ENCODE measurements at regions not wholly inside any gene's neighbourhood (a gene's known extent, or its start where the extent isn't known, plus 50 kb on each side); places are given as distances from the start of the nearest gene placed in this dataset.
A peak's percentile ranks its signal among the peaks of the same experiment; 100 is the strongest.
"Not testable (repeated sequence)": the region's sequence is repeated elsewhere in the genome, so short reads cannot be mapped to it uniquely, and the experiment has no call there.

DNA sequence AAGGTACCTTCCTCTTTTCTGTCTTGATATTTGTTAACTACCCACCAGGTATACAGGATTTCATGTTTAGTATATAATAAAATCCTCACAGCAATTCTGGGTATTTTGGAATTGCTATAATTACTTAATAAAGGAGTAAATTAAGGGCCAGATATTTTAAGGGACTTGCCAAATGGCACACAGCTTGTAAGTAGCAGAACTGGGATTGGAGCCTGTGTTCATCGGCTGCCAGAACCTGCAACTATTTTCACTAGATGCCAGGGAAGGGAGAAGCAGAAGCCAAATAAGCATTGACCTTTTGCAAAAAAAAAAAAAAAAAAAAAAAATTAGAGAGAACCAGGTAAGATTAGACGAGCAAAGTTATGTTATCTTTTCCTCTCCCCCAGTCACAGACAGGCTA, 683.3 kb upstream of the CADM2 start:
- DNase-seq: peak in 1 of 2 donors; percentile 33

DNA sequence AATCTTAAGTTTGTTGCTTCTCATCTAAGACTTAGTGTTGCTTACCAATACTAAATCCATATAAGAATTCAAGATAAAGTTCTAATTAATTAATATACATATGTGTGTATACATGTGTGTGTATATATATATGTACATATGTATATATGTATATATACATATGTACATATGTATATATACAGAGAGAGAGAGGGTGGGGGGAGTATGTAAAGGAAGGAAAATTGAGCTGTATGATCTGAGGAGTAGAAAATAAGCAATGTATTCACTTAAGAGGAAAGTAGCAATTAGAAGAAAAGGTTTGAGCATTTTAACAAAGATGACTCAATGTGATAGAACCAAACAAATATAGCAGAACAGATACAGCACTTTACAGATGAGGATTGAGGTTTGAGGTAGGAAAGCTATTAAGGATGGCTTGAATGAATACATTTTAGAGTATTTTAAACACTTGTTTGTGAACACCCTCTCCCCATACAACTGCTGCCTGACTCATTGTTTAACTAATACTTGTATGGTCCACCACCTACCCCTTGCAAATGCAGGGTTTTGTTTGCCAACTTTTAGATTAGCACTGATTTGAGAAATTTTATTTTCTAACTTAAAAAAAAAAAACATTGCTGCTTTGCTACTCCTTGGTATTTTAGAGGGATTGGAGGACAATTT, 681.1 kb upstream of the CADM2 start:
- no peak for DNase-seq

DNA sequence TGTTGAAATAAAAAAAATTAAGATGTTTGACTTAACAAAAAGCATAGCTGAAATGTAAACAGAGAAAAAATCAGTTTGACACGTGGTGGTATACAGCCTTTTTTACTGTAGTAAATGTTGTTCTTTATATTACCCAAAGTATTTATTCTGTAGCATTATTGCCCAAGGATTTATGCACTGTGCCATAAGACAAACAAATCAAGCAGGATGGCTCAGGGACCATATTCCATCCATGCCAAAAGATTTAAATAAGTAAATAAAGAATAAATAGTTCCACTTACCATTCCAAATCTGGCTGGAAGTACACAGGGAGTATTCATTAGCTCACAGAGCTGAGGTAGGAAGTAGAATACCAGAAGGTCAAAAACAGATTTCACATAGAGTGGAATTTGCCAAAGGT, 666.7 kb upstream of the CADM2 start:
- DNase-seq: no peak

DNA sequence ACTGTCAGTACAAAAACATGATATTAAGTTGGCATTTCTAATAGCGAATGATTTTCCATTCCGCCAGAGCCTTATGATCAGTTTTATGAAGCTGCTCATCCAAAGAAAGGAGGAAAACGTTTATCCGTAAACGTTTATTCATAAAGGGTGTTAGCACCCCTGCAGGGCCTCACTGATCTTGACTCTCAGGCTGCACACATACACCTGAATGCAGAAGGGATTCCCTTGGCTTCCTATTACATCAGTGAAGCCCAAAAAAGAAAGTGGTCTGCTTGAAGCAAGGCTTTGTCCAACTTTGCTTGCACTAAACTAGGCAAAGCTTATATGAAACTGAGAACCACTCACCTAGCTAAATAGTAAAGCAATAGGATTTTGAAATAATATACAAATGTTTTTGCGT, 659.5 kb upstream of the CADM2 start:
- DNase-seq: no peak

DNA sequence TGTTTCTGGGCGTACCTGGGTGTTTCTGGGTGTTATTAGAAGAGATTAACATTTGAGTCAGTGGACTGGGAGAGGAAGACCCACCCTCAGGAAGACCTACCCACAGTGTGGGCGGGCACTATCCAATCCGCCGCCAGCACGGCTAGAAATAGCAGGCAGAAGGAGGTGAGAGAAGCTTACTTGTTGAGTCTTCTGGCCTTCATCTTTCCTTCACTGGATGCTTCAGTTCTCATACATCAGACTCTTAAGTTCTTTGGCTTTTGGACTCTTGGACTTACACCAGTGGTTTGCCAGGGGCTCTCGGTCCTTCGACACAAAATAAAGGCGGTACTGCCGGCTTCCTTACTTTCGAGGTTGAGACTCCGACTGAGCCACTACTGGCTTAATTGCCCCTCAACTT, 654.6 kb upstream of the CADM2 start:
- no peak for DNase-seq

DNA sequence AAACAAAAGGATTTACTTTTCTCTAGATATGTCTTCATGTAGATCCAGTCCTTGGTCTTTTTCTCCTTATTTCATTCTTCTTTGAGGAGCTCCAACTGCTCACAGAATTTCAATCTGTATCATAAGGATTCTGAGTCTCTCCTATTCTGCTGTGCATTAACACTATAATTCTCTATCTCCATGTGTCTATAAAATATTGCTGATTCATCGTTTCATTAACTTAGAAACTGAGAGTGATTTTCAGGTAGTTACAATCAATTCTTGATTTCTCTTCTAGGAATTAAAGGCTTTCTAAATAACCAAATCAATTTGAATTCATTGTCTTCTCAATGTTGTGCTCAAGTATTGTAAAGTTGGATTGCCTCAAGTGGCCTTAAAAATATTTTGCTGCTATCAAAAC, 651.5 kb upstream of the CADM2 start:
- DNase-seq: no peak

DNA sequence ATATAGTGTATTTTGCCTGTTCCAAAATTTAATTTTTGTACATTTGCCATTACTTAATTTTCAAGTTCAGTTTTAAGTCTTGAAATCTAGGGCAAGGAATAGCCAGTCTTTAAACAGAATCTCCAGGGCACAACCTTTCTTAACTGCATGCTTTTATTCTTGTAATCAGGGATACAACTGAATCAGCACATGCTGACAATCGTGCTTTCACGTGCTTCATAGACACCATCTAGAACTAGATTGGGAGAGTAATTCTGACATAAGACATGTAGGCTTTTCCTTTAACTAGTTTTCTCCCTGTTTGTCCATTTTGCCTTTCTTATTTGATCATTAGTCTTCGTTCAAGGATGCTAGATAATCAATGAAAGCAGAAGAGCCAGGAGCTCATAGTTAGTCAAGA, 650.4 kb upstream of the CADM2 start:
- DNase-seq: no peak

DNA sequence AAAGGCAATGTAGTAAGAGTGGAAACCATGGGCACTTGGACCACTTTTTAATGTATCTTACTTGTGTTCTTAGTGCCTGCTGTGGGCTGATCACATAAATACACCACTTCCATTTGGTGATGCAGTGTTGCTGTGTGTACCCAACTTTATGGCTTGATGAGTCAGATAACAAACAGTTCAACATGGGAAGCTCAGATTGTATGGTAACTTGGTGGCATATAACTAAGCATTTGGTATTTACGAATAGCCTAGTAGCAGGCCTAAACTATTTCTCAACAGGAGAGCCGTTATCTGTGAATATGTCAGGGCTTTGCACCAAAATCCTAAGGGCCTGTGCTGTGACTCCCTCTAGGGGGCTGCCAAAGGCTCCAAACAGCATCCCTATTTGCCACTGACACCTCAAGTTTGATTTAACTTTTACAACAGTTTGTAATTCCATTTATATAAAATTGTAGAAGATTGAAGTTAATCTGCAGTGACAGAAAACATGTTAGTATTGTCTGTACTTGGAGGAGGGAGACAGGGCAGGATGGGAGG, 640.4 kb upstream of the CADM2 start:
- DNase-seq: no peak

DNA sequence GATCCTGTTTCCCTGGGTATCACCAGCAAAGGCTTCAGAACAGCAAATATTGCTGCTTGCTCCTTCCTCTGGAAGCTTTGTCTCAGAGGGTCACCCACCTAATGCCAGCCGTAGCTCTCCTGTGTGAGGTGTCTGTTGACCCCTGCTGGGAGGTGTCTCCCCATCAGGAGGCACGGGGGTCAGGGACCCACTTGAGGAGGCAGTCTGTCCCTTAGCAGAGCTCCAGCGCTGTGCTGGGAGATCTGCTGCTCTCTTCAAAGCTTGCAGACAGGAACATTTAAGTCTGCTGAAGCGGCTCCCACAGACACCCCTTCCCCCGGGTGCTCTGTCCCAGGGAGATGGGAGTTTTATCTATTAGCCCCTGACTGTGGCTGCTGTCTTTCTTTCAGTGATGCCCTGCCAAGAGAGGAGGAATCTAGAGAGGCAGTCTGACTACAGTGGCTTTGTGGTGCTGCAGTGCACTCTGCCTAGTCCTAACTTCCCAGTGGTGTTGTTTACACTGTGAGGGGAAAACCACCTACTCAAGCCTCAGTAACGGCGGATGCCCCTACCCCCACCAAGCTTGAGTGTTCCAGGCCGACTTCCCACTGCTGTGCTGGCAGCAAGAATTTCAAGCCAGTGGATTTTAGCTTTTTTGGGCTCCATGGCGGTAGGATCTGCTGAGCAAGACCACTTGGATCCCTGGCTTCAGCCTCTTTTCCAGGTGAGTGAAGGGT, 593.1 kb upstream of the CADM2 start:
- not testable (repeated sequence) for DNase-seq
